ENCODE measurements at regions not wholly inside any gene's neighbourhood (a gene's known extent, or its start where the extent isn't known, plus 50 kb on each side); places are given as distances from the start of the nearest gene placed in this dataset.

DNA sequence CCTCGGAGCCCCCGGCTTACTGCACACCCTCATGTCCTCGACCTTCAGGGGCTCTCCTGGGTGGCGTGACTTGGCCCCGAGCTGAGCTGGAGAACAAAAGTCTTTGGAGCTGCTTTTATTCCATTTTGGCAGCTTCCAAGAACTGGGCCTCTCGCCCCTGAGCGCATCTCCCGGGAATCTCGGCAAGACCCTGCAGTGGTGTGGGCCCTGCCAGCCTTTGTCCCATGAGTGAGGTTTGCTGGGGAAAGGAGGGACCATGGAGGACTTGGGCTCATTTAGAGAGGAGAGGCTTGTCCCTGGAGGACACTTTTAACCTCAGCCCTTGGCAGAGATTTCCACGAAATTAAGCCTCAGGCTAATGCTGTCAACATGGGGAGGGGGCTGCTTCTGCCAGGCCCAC, 62.3 kb upstream of the SLCO4A1 start:
- DNase-seq (ENCODE audit: low read depth in 2 of 3, low spot score in 1 of 3), result no peak

DNA sequence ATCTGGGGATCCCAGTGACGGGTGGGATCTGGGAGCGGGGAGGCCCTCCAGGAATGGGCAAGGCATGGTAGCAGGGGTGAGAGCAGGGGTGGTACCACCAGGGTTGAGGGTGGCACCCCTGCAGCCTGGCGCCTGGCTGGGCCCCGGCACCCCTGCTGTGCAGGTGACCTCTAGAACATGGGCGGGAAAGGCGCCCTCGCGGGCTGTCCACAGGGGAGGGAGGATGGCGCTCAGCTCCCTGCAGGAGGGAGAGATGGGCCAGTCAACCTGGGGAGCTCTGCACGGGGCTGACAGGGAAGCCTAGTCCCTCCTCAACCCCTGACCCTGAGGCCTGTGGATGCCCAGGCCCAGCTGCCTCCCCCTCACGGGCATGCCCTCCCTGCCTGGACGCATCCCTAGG, 61.6 kb upstream of the SLCO4A1 start:
- DNase-seq (ENCODE audit: low read depth in 2 of 3, low spot score in 1 of 3), result no peak

DNA sequence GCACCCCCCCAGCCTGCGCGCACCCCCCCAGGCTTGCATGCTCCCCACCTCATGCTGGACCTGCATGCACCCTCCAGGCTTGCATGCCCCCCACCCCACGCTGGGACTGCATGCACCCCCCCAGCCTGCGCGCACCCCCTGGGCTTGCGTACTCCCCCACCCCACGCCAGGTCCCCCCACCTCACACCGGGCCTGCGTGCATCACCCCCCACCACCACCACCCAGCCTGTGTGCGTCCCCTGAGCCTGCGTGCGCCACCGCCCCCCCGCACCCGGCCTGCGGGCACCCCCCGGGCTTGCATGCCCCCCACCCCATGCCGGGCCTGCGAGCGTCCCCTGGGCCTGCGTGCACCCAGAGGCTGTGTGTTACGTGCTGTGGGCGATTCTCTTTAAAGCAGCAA, 61.0 kb upstream of the SLCO4A1 start:
- no peak for DNase-seq (ENCODE audit: low read depth in 2 of 3, low spot score in 1 of 3)

DNA sequence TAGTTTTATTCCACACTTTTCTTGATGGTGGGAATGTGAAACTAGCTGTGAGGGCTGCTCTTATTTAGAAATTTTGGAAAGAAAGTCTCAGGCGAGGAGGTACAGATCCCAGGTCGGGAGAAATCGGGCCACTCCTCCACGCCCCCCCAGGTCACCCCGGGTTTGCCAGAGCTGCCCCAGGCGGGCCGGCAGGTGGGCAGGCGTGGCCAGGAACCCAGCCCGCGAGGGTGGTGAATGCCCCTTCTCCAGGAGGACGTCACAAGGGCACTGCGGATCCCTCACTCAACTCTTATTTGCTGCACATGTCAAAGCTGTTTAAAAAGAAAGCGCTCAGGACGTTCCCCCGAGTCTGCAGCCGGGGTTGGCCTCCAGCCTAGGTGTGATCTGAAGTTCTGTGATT, 60.5 kb upstream of the SLCO4A1 start:
- DNase-seq (ENCODE audit: low read depth in 2 of 3, low spot score in 1 of 3), result no peak

DNA sequence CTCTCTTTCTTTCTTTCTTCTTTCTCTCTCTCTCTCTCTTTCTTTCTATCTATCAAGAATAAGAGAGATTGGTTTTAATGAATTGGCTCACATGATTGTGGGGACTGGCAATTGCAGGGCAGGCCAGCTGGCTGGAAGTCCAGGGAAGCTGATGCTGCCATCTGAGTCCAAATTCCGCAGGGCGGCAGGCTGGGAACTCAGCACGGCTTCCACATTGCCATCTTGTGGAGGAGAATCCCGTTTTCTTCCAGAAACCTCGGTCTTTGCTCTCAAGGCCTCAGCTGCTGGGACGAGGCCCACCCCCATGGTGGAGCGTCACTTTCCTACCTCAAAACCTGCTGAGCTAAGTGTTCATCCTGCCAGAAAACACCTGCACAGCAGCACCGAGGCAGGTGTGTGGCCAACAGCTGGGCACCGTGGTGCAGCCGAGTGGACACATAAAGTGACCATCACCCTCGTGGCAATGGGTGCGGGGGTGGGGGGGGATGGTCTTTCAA, 58.8 kb upstream of the SLCO4A1 start:
- no peak for DNase-seq (ENCODE audit: low read depth in 2 of 3, low spot score in 1 of 3)

DNA sequence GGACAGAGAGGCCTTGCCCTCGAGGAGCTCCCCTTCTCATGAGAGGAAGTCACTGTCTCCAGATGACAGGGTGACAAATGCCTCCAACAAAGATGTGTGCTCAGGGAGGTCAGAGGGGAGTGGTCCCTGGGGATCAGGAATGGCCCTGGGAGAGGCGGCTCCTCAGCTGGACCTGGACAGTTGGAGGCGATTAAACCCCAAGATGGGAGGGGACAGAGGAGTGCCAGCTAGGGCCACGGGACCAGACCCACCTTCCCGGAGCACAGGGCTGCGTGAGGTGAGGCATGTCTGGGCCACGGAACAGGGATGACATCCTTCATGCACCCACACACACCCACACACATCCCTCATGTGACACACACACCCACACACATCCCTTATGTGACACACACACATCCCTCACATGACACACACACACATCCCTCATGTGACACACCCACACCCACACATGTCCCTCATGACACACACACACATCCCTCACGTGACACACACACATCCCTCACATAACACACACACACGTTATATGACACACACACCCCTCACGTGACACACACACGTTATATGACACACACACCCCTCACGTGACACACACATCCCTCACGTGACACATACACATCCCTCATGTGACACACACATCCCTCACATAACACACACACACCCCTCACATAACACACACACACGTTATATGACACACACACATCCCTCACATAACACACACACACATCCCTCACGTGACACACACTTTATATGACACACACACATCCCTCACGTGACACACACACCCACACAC, 57.4 kb upstream of the SLCO4A1 start:
- no peak for DNase-seq (ENCODE audit: low read depth in 2 of 3, low spot score in 1 of 3)

DNA sequence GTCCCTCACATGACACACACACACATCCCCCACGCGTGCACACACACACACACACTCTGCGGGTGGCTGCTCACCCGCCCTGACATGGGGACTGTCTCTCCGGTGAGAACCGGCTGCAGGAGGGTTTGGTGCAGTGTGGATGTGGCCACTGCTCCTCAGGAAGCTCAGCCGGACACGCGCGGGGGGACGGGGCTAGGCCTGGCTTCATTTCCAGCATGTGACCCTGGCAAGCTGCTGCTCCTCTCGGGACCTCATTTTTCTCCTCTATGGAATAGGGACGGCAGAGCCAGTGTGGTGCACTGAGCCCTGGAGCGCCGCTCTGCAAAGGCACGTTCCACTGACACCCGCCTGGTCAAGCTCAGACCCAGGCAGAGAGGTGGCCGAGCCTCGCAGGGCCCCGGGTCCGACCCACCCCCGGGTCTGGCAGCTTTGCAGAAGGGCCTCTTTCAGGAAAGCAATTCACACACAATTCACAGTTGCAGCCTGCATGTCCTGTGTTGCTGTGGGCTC, 56.8 kb upstream of the SLCO4A1 start:
- DNase-seq (ENCODE audit: low read depth in 2 of 3, low spot score in 1 of 3), result no peak

DNA sequence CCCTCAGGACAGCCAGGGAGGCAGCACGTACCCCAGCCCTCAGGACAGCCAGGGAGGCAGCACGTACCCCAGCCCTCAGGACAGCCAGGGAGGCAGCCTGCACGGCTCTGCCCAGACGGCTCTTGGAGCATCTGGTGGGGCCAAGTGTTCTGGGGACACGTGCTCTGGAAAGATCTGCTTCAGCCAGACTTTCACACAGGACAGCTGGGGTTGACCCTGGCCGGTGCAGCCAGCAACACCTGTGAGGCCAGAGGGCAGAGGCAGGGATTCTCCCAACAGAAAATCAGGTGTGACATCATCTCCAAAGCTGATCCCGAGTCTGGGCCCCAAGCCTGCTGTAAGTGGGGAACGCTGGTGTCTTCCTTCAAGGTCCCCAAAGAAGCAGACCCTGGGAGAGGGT, 55.5 kb upstream of the SLCO4A1 start:
- DNase-seq (ENCODE audit: low read depth in 2 of 3, low spot score in 1 of 3), result no peak

DNA sequence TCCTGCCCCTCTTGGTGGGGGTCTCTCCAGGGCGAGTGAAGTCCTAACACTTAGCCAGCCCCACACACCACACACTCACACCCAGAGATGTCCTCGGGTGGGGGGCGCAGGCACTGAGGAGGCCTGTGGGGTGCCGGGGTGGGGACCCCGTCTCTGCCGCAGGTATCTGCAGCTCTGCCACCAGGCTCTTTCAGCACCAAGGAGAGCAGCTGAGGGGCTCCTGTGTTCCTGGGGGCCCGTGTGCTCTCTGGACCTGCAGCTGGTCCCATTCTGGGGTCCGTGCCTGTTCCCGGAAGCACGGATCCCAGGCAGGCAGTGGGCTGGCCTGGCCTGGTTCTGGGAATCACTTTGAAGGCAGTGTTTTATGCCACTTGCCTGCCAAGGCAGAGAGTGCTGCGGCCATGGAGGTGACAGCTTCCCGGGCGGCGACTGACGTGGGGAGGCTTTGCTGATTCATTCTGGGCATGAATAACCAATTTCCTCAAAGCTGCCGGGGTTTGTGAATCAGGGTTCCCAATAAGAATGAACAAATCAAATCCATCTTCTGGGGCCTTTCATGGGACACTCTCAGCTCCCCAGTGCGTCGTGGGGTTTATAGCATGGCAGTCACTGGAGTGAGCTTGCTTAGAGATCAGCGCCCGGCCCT, 54.4 kb upstream of the SLCO4A1 start:
- peak in 1 of 3 donors; percentile 19 for DNase-seq (ENCODE audit: low read depth in 2 of 3, low spot score in 1 of 3)

DNA sequence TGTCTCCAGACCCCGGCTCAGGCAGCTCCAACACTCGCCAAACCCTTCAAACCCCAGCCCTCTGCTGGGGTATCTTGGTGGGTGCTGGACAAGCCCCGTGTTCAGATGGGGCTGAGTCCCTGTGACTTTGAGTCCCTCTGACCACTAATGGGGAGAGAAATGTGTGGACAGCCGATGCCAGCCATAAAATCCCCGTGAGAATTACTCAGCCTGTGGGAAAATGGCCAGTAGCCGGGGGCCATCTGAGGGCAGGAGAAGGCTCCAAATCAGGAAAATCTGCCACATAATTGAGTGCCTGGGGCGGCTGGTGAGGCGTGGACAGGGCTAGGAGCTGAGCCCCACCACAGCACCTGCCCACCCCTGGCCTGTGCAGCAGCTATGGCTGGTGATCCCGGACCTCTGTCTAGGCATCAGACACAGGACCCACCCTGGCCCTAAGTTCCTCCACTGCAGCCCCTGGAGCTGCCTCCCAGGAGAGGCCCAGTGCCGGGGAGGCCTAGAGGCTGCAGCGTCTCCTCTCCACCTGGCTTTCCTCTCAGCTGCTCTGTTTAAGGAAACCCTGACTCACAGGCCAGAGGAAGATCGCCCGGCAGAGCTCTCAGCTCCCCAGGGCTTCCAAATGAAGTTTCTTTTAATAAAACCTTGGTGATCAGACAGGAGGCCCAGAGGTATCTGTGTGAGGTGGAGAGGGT, 53.7 kb upstream of the SLCO4A1 start:
- DNase-seq (ENCODE audit: low read depth in 2 of 3, low spot score in 1 of 3), result no peak

DNA sequence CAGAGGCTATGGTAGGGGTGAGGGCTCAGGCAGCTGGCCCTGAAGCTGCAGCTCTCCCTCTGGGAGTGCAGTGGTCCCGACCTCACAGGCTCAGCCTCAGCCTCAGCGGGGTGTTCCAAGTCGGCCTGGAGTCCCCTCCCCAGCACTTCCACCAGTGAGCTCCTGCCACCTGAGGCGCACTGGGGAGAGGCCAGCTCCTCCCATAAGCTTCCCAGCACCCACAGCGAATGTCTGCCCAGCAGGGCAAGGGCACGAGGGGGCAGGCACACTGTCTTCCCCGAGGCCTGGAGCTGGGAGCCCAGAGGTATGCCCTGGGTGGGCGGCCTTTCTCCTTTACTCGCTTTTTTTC, 53.2 kb upstream of the SLCO4A1 start:
- DNase-seq (ENCODE audit: low read depth in 2 of 3, low spot score in 1 of 3), result no peak

DNA sequence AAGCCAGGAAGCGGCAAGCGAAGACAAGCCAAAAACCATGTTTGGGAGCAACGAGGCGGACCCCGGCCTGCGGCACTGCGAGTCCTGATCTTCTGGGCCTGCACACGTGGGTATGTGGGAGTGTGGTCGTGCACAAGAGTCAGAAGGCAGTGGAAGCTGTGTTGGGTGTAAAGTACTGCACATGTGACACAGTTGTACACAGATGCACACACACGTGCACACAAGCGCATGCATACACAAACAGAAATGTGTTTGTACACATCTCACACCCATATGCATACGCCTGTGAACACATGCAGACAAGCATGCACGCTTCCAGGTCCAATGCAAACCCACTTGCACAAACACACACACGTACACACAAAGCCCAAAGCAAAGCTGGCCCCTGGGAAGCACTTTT, 52.6 kb upstream of the SLCO4A1 start:
- no peak for DNase-seq (ENCODE audit: low read depth in 2 of 3, low spot score in 1 of 3)

DNA sequence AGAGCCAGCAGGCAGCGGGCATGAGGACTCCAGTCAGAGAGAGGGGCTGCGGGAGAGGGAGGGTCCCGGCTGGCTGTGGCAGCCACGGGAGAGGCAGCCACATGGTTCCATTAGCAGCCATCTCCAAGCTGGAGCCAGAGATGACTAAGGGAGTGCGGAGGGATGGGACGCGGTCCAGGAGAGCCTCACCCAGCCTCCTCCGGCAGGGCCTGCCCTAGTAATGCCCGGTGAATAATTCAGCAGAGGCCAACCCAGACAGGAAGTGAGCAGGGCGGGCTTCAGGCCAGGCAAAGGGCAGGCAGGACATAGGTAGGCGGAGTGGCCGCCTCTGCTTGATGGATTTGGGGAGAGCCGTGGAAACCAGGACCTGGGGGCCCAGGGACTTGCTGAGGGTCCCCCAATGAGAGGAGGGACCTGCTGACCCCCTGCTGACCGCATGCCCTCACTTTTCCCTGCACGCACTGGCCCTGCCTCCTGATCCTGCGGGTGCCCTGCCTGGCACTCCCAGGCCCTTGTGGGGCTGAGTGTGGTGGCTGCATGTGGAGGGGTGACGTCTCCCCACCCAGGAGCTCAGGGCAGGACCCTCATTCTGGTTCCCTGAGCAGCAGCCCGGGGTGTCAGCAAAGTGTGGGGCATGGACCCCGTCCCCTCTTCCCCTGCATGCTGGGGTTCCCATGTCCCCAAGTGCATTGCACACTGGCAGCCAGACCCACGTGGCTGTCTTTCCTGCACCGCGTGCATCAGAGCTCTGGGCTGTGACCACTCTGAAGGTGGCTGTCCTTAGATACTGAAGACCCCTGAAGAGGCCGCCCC, 51.8 kb upstream of the SLCO4A1 start:
- DNase-seq (ENCODE audit: low read depth in 2 of 3, low spot score in 1 of 3), result no peak

DNA sequence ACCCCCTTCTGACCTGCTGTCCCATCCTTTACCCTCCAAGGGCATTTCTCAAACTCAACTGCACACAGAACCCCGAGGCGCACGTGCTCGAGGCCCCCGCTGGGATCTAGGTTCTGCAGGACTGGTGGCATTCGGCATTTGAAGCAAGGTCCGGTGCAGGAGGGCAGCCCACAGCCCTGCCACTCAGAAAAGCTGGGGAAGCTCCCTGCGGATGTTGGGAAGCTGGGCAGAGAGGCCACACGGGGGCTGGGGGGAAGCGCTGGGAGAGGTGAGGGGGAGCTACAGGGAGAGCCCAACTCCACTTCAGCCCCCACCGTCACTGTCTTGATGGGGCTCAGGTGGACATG, 51.2 kb upstream of the SLCO4A1 start:
- DNase-seq (ENCODE audit: low read depth in 2 of 3, low spot score in 1 of 3), result no peak

DNA sequence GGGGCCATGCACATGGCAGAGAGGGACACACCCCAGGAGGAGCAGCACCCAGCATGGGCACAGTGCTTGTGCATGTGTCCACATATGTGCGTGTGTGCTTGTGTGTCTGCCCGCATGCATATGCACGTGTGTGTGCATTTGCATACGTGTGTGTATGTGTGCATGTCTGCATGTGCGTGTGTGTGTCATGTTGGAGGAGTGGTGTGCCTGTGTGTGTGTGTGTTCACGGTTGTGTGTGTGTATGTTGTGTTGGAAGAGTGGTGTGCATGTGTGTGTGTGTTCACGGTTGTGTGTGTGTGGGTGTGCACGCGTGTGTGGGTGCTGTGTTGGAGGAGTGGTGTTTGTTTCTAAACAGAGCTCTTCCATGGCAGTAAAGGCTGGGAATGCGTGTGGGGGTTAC, 50.7 kb upstream of the SLCO4A1 start:
- no peak for DNase-seq (ENCODE audit: low read depth in 2 of 3, low spot score in 1 of 3)

Measured in stimulated activated CD4-positive, alpha-beta T cell treated with anti-CD3 and anti-CD28 coated beads, Interleukin-12 subunit alpha, Interleukin-12 subunit beta, amount 100 ng/mL, for 48 hours (primary cell).